DOHH2 (cell line): ENCODE measurements at regions not wholly inside any gene's neighbourhood (a gene's known extent, or its start where the extent isn't known, plus 50 kb on each side); places are given as distances from the start of the nearest gene placed in this dataset.

Experiments
- H3F3A ChIP-seq: fragments of 200-600 bp; sonication (generic), shearing (Covaris generic); 2 replicates; pipeline ENCODE4 v1.6.0; 2016; ENCODE audit warnings: antibody characterized with exemption, mild to moderate bottlenecking; ENCODE audit not compliant: control insufficient read depth, insufficient read depth
- H3K27ac ChIP-seq: fragments of 200-600 bp; sonication (generic); 2 replicates; pipeline ENCODE4 v1.5.1; 2014; ENCODE audit warnings: low read depth, mild to moderate bottlenecking, low read length, moderate library complexity
- H3K27me3 ChIP-seq: fragments of 200-600 bp; sonication (generic); 2 replicates; pipeline ENCODE4 v1.6.1; 2014; ENCODE audit warnings: mild to moderate bottlenecking, low read length, mixed read lengths; ENCODE audit not compliant: control insufficient read depth
- H3K36me3 ChIP-seq: fragments of 200-600 bp; sonication (generic); 2 replicates; pipeline ENCODE4 v1.6.1; 2014; ENCODE audit warnings: mild to moderate bottlenecking, low read length, moderate library complexity, mixed read lengths; ENCODE audit not compliant: control insufficient read depth
- H3K4me1 ChIP-seq: fragments of 200-600 bp; sonication (generic); 2 replicates; pipeline ENCODE4 v1.6.1; 2014; ENCODE audit warnings: mild to moderate bottlenecking, low read length, mixed read lengths; ENCODE audit not compliant: control insufficient read depth
- H3K4me2 ChIP-seq: fragments of 200-600 bp; sonication (generic); 2 replicates; pipeline ENCODE4 v1.6.0; 2014; ENCODE audit warnings: mild to moderate bottlenecking, low read length, moderate library complexity
- H3K4me3 ChIP-seq: fragments of 200-600 bp; sonication (generic); 2 replicates; pipeline ENCODE4 v1.5.1; 2014; ENCODE audit warnings: mild to moderate bottlenecking, low read length, mixed read lengths
- H3K79me2 ChIP-seq: fragments of 200-600 bp; sonication (generic); 2 replicates; pipeline ENCODE4 v1.6.1; 2014; ENCODE audit warnings: mild to moderate bottlenecking, low read length, mixed read lengths; ENCODE audit not compliant: control insufficient read depth
- H3K9me2 ChIP-seq: fragments of 200-600 bp; sonication (generic); replicated peaks from 2 replicates; pipeline ENCODE4 v1.6.1; 2014; ENCODE audit warnings: mild to moderate bottlenecking, low read length, mixed read lengths; ENCODE audit not compliant: control insufficient read depth
- H3K9me3 ChIP-seq: fragments of 200-600 bp; sonication (generic); 2 replicates; pipeline ENCODE4 v1.6.1; 2014; ENCODE audit warnings: antibody characterized with exemption, low read length, mixed read lengths; ENCODE audit not compliant: control insufficient read depth, insufficient read depth
- H4K20me1 ChIP-seq: fragments of 200-600 bp; sonication (generic); 2 replicates; pipeline ENCODE4 v1.6.0; 2014; ENCODE audit warnings: low read depth, mild to moderate bottlenecking, antibody characterized with exemption, low read length, moderate library complexity; ENCODE audit not compliant: control insufficient read depth, insufficient read depth
- EZH2phosphoT487 ChIP-seq: fragments of 200-600 bp; sonication (generic); IDR thresholded peaks from 2 replicates; pipeline ENCODE4 v1.6.1; 2017; ENCODE audit warnings: borderline replicate concordance, mild to moderate bottlenecking, antibody characterized with exemption, low read length, moderate library complexity, mixed read lengths
- TF ChIP-seq, protein P1 (sequence below): fragments of 200-600 bp; sonication (generic); IDR thresholded peaks from one replicate; pipeline ENCODE4 v1.5.1; 2014; ENCODE audit warnings: antibody characterized with exemption, mild to moderate bottlenecking, low read depth, low read length; ENCODE audit not compliant: poor library complexity, severe bottlenecking

DNA sequence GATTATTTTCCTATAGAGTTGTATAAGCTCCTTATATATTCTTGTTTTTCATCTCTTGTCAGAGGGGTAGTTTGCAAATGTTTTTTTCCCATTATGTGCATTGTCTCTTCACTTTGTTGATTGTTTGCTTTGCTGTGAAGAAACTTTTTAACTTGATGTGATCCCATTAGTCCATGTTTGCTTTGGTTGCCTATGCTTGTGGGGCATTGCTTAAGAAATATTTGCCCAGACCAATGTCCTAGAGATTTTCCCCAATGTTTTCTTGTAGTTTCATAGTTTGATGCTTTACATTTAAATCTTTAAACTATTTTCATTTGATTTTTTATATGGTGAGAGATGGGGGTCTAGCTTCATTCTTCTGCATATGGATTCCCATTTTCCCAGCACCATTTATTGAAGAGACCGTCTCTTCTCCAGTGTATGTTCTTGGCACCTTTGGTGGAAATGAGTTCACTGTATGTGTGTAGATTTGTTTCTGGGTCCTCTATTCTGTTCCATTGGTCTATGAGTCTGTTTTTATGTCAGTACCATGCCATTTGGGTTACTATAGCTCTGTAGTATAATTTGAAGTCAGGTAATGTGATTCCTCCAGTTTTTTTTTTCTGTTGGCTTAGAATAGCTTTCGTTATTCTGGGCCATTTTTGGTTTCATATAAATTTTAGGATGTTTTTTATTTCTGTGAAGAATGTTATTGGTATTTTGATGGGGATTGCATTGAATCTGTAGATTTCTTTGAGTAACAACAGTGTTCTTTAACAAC is 165.8 kb downstream of the ABCA8 start:
- Histone ChIP-seq H3K27ac (no peak overlapping the region), H3K9me2 (no peaks in the 10 kb centered on the region), H3K4me1 (no peaks in the 10 kb centered on the region; the same call in 1 of the 2 replicates), H3K4me2 (no peak overlapping the region), H4K20me1 (no peaks in the 10 kb centered on the region), H3F3A (no peaks in the 10 kb centered on the region), H3K9me3 (no peaks in the 10 kb centered on the region), H3K27me3 (no peaks in the 10 kb centered on the region), H3K36me3 (no peaks in the 10 kb centered on the region), H3K4me3 (no peak overlapping the region), H3K79me2 (no peaks in the 10 kb centered on the region)
- TF ChIP-seq, protein P1, sequence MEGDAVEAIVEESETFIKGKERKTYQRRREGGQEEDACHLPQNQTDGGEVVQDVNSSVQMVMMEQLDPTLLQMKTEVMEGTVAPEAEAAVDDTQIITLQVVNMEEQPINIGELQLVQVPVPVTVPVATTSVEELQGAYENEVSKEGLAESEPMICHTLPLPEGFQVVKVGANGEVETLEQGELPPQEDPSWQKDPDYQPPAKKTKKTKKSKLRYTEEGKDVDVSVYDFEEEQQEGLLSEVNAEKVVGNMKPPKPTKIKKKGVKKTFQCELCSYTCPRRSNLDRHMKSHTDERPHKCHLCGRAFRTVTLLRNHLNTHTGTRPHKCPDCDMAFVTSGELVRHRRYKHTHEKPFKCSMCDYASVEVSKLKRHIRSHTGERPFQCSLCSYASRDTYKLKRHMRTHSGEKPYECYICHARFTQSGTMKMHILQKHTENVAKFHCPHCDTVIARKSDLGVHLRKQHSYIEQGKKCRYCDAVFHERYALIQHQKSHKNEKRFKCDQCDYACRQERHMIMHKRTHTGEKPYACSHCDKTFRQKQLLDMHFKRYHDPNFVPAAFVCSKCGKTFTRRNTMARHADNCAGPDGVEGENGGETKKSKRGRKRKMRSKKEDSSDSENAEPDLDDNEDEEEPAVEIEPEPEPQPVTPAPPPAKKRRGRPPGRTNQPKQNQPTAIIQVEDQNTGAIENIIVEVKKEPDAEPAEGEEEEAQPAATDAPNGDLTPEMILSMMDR: no peak
- TF ChIP-seq EZH2phosphoT487: no peak

DNA sequence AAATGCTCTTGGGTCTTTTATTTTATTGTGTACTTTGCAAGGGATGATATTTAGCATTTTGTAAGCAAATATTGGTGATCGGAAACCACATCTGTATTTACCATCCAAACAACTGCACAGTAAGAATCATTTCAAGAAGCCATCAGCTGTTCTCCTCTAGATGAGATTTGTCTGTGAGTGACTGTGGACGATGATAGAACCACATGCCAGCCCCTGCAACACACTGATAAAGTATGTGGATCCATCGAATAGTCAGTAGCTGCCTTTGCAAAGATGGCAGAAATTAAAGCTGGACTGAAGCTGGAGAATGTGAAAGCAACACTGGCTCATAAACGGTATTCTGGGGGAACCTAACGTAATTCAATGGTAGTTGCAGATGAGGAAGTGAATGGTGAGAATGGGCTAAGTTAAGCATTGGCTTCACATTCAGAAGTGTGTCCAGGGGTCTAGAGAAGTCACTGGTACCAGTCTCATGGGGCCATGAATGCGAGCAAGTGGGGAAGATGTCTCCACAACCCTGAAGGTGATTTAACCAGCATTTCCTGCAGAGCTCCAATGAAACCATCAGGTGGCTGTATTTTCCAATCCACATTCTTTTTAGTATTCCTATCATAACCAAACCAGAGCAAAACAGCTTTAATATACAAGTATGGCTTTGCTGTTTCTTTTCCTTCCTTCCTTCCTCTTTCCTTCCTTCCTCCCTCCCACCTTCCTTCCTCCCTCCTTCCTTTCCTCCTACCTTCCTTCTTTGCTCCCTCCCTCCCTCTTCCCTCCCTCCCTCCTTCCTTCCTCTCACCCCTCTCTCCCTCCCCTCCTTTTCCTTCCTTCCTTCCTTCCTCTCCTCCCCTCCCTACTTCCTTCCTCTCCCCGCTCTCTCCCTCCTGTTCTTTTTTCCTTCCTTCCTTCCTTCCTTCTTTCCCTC is 169.4 kb downstream of the ABCA8 start:
- no peaks in the 10 kb centered on the region for H3K36me3 ChIP-seq
- no peaks in the 10 kb centered on the region for H3K27me3 ChIP-seq
- no peaks in the 10 kb centered on the region for H4K20me1 ChIP-seq
- no peaks in the 10 kb centered on the region for H3K79me2 ChIP-seq
- TF ChIP-seq, protein P1: no peak
- no peak for TF ChIP-seq EZH2phosphoT487
- H3K4me2 ChIP-seq: no peak overlapping the region
- no peak overlapping the region for H3K27ac ChIP-seq
- no peak overlapping the region for H3K4me3 ChIP-seq
- no peaks in the 10 kb centered on the region for H3K9me3 ChIP-seq
- H3K9me2 ChIP-seq: no peaks in the 10 kb centered on the region
- no peaks in the 10 kb centered on the region for H3K4me1 ChIP-seq
- no peaks in the 10 kb centered on the region for H3F3A ChIP-seq

DNA sequence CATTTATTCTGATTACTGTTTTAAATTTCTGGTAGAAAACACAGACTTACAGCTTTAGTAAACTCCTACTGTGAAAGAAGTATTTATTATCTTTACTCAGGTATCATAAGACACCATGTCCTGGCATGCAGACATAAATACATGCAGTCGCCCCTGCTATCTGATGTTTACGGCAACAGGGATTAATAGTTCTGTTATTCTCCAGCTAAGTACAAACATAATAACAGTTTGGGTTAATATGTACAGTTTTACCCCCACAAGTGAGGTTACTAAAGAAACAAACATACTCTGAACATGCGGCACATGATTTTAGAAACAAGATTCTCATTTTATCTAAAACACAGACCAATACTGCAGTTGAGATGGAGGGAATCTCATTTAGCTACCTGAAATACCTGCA is 170.8 kb downstream of the ABCA8 start:
- H3K4me3 ChIP-seq: no peak overlapping the region

More for the DNA sequence above, 170.8 kb downstream of the ABCA8 start:
- H3K27me3 ChIP-seq: peaks cover 5% of the 10 kb centered on the region; the same call in 1 of the 2 replicates
- no peaks in the 10 kb centered on the region for H3K4me1 ChIP-seq
- no peaks in the 10 kb centered on the region for H3K36me3 ChIP-seq
- H3K4me2 ChIP-seq: no peak overlapping the region
- H4K20me1 ChIP-seq: no peaks in the 10 kb centered on the region
- H3K9me2 ChIP-seq: no peaks in the 10 kb centered on the region
- TF ChIP-seq, protein P1: no peak
- no peak for TF ChIP-seq EZH2phosphoT487
- H3F3A ChIP-seq: no peaks in the 10 kb centered on the region
- no peaks in the 10 kb centered on the region for H3K79me2 ChIP-seq
- no peak overlapping the region for H3K27ac ChIP-seq
- H3K9me3 ChIP-seq: no peaks in the 10 kb centered on the region
